NCI-H1417 (cell line): ENCODE measurements at regions not wholly inside any gene's neighbourhood (a gene's known extent, or its start where the extent isn't known, plus 50 kb on each side); places are given as distances from the start of the nearest gene placed in this dataset.

Experiments
- DNase-seq, 3 experiments: peaks; one replicate each; lab custom pipeline; 2025; lab: John Stamatoyannopoulos, UW

GRCh38 chr7:118573085-118573484 is 348.6 kb downstream of the ANKRD7 start:
- peak in 1 of 3 experiments; percentile 62 for DNase-seq

GRCh38 chr7:118575393-118575948 is 351.0 kb downstream of the ANKRD7 start:
- DNase-seq = no peak

- DNase-seq = no peak
Observed at GRCh38 chr7:118580743-118581382, 356.4 kb downstream of the ANKRD7 start.

GRCh38 chr7:118583641-118584040 is 359.1 kb downstream of the ANKRD7 start:
- no peak for DNase-seq

GRCh38 chr7:118586248-118586647 is 361.7 kb downstream of the ANKRD7 start:
- no peak for DNase-seq

- DNase-seq = peak in 2 of 3 experiments; percentile 12 to 33
Observed at GRCh38 chr7:118590107-118590506, 365.6 kb downstream of the ANKRD7 start.

- DNase-seq = no peak
Observed at GRCh38 chr7:118602090-118602489, 377.6 kb downstream of the ANKRD7 start.

GRCh38 chr7:118606602-118607001 is 382.1 kb downstream of the ANKRD7 start:
- DNase-seq = no peak

- no peak for DNase-seq
Observed at GRCh38 chr7:118609207-118609606, 384.7 kb downstream of the ANKRD7 start.

GRCh38 chr7:118615681-118616080 is 391.2 kb downstream of the ANKRD7 start:
- no peak for DNase-seq

GRCh38 chr7:118621810-118622360 is 397.4 kb downstream of the ANKRD7 start:
- DNase-seq = no peak

- DNase-seq = no peak
Observed at GRCh38 chr7:118626739-118627138, 402.2 kb downstream of the ANKRD7 start.

- DNase-seq = no peak
Observed at GRCh38 chr7:118627467-118627866, 403.0 kb downstream of the ANKRD7 start.

GRCh38 chr7:118629898-118630438 is 405.5 kb downstream of the ANKRD7 start:
- DNase-seq = no peak

- no peak for DNase-seq
Observed at GRCh38 chr7:118642396-118642795, 417.9 kb downstream of the ANKRD7 start.

GRCh38 chr7:118644346-118644745 is 419.8 kb downstream of the ANKRD7 start:
- DNase-seq = no peak

- DNase-seq = no peak
Observed at GRCh38 chr7:118648002-118648401, 423.5 kb downstream of the ANKRD7 start.

- no peak for DNase-seq
Observed at GRCh38 chr7:118657391-118658005, 433.0 kb downstream of the ANKRD7 start.

- no peak for DNase-seq
Observed at GRCh38 chr7:118662266-118662665, 437.8 kb downstream of the ANKRD7 start.

GRCh38 chr7:118664498-118664897 is 440.0 kb downstream of the ANKRD7 start:
- peak in 1 of 3 experiments; percentile 23 for DNase-seq

GRCh38 chr7:118671149-118671548 is 446.6 kb downstream of the ANKRD7 start:
- no peak for DNase-seq

GRCh38 chr7:118684796-118685195 is 460.3 kb downstream of the ANKRD7 start:
- no peak for DNase-seq

- DNase-seq = no peak
Observed at GRCh38 chr7:118689403-118689802, 464.9 kb downstream of the ANKRD7 start.
